ENCODE measurements at regions not wholly inside any gene's neighbourhood (a gene's known extent, or its start where the extent isn't known, plus 50 kb on each side); places are given as distances from the start of the nearest gene placed in this dataset.

DNA sequence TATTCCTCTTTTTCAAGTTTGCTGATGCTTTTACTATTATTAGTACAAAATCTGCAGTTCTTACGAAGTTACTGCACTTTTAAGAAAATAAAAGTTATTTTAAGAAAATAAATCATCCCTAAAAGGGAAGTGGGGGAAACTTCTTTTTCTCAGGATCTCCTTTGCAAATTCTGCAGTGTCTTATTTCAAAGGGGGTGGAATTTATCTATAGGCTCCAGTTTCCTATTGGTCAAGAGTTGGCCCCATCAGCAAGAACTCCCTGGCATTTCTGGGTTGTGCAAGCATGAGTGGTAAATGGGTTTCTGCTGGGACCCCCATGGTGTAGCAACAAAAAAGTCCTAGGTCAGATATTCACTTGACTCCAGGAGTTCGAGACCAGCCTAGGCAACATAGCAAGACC is 136.3 kb upstream of the PRDM1 start:
- Histone ChIP-seq H2AFZ (ENCODE audit: low read length) (no peak overlapping the region), H3K9me3 (ENCODE audit: low read length) (no peaks in the 10 kb centered on the region), H3K4me3 (replicated peaks in 1 of 3; ENCODE audit: insufficient read depth in 1 of 3, low read depth in 2 of 3, low read length in 3 of 3) (no peak overlapping the region), H3K4me2 (ENCODE audit: low read depth, low read length) (no peak overlapping the region), H3K9ac (ENCODE audit: insufficient read depth, low read depth, low read length) (no peak overlapping the region), H3K4me1 (ENCODE audit: insufficient read depth, low read length) (no peaks in the 10 kb centered on the region), H3K27me3 (ENCODE audit: control insufficient read depth in 1 of 2, insufficient read depth in 2 of 2, low read length in 2 of 2) (no peaks in the 10 kb centered on the region; a peak in 2 of 5 replicates), H4K20me1 (ENCODE audit: insufficient read depth, low read length) (no peaks in the 10 kb centered on the region), H3K79me2 (ENCODE audit: insufficient read depth, low read length) (no peaks in the 10 kb centered on the region), H3K27ac (ENCODE audit: extremely low read length, insufficient read depth, low read length) (no peak overlapping the region), H3K36me3 (replicated peaks in 1 of 2; ENCODE audit: control insufficient read depth in 1 of 2, insufficient read depth in 2 of 2, low read length in 2 of 2) (no peaks in the 10 kb centered on the region)
- BruUV-seq (replicated peaks), result no TSS peak
- in situ Hi-C loops (cut with HindIII; ENCODE audit: extremely low pct_ligation_motif_present, low pct_unique_long_range_greater_than_20kb) (no loop called here), intact Hi-C loops (cut with micrococcal nuclease; ENCODE audit: unreplicated experiment) (no loop called here)
- WGBS (ENCODE audit: low lambda C conversion rate), result 3% methylated on average over 2 of the region's 2 CpGs
- ATAC-seq (no peak), DNase-seq (ENCODE audit: low spot score) (no peak), FAIRE-seq (no peak)
- POLR2A ChIA-PET, result no interaction called here
- CTCF ChIA-PET (ENCODE audit: low intra/inter-chr PET ratio, low total read pairs), result no interaction called here
- TF ChIP-seq SRY (CRISPR knock-in tag; IDR thresholded peaks at IDR 0.05), result no peak
- TF ChIP-seq, protein P1, sequence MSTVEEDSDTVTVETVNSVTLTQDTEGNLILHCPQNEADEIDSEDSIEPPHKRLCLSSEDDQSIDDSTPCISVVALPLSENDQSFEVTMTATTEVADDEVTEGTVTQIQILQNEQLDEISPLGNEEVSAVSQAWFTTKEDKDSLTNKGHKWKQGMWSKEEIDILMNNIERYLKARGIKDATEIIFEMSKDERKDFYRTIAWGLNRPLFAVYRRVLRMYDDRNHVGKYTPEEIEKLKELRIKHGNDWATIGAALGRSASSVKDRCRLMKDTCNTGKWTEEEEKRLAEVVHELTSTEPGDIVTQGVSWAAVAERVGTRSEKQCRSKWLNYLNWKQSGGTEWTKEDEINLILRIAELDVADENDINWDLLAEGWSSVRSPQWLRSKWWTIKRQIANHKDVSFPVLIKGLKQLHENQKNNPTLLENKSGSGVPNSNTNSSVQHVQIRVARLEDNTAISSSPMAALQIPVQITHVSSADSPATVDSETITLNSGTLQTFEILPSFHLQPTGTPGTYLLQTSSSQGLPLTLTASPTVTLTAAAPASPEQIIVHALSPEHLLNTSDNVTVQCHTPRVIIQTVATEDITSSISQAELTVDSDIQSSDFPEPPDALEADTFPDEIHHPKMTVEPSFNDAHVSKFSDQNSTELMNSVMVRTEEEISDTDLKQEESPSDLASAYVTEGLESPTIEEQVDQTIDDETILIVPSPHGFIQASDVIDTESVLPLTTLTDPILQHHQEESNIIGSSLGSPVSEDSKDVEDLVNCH (CRISPR knock-in tag; IDR thresholded peaks at IDR 0.05), result no peak
- no peak for TF ChIP-seq IKZF4 (CRISPR knock-in tag; IDR thresholded peaks at IDR 0.05; ENCODE audit: borderline replicate concordance, low read depth, not compliant biosample characterization)
- TF ChIP-seq TCF12 (IDR thresholded peaks at IDR 0.05), result no peak
- no peak for TF ChIP-seq TCF12 (CRISPR knock-in tag; IDR thresholded peaks at IDR 0.05)
- TF ChIP-seq, protein P2, sequence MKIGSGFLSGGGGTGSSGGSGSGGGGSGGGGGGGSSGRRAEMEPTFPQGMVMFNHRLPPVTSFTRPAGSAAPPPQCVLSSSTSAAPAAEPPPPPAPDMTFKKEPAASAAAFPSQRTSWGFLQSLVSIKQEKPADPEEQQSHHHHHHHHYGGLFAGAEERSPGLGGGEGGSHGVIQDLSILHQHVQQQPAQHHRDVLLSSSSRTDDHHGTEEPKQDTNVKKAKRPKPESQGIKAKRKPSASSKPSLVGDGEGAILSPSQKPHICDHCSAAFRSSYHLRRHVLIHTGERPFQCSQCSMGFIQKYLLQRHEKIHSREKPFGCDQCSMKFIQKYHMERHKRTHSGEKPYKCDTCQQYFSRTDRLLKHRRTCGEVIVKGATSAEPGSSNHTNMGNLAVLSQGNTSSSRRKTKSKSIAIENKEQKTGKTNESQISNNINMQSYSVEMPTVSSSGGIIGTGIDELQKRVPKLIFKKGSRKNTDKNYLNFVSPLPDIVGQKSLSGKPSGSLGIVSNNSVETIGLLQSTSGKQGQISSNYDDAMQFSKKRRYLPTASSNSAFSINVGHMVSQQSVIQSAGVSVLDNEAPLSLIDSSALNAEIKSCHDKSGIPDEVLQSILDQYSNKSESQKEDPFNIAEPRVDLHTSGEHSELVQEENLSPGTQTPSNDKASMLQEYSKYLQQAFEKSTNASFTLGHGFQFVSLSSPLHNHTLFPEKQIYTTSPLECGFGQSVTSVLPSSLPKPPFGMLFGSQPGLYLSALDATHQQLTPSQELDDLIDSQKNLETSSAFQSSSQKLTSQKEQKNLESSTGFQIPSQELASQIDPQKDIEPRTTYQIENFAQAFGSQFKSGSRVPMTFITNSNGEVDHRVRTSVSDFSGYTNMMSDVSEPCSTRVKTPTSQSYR (CRISPR knock-in tag; IDR thresholded peaks at IDR 0.05; ENCODE audit: borderline replicate concordance), result no peak
- TF ChIP-seq, protein P3, sequence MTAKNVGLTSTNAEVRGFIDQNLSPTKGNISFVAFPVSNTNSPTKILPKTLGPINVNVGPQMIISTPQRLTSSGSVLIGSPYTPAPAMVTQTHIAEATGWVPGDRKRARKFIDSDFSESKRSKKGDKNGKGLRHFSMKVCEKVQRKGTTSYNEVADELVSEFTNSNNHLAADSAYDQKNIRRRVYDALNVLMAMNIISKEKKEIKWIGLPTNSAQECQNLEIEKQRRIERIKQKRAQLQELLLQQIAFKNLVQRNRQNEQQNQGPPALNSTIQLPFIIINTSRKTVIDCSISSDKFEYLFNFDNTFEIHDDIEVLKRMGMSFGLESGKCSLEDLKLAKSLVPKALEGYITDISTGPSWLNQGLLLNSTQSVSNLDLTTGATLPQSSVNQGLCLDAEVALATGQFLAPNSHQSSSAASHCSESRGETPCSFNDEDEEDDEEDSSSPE (CRISPR knock-in tag; IDR thresholded peaks at IDR 0.05), result no peak
- no peak for TF ChIP-seq MEF2D (CRISPR knock-in tag; IDR thresholded peaks at IDR 0.05)
- no peak for TF ChIP-seq TBP (CRISPR knock-in tag; IDR thresholded peaks at IDR 0.05)
- TF ChIP-seq, protein P4, sequence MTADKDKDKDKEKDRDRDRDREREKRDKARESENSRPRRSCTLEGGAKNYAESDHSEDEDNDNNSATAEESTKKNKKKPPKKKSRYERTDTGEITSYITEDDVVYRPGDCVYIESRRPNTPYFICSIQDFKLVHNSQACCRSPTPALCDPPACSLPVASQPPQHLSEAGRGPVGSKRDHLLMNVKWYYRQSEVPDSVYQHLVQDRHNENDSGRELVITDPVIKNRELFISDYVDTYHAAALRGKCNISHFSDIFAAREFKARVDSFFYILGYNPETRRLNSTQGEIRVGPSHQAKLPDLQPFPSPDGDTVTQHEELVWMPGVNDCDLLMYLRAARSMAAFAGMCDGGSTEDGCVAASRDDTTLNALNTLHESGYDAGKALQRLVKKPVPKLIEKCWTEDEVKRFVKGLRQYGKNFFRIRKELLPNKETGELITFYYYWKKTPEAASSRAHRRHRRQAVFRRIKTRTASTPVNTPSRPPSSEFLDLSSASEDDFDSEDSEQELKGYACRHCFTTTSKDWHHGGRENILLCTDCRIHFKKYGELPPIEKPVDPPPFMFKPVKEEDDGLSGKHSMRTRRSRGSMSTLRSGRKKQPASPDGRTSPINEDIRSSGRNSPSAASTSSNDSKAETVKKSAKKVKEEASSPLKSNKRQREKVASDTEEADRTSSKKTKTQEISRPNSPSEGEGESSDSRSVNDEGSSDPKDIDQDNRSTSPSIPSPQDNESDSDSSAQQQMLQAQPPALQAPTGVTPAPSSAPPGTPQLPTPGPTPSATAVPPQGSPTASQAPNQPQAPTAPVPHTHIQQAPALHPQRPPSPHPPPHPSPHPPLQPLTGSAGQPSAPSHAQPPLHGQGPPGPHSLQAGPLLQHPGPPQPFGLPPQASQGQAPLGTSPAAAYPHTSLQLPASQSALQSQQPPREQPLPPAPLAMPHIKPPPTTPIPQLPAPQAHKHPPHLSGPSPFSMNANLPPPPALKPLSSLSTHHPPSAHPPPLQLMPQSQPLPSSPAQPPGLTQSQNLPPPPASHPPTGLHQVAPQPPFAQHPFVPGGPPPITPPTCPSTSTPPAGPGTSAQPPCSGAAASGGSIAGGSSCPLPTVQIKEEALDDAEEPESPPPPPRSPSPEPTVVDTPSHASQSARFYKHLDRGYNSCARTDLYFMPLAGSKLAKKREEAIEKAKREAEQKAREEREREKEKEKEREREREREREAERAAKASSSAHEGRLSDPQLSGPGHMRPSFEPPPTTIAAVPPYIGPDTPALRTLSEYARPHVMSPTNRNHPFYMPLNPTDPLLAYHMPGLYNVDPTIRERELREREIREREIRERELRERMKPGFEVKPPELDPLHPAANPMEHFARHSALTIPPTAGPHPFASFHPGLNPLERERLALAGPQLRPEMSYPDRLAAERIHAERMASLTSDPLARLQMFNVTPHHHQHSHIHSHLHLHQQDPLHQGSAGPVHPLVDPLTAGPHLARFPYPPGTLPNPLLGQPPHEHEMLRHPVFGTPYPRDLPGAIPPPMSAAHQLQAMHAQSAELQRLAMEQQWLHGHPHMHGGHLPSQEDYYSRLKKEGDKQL (CRISPR knock-in tag; IDR thresholded peaks at IDR 0.05; ENCODE audit: low read depth), result no peak
- no peak for TF ChIP-seq PLRG1 (conservative IDR thresholded peaks at IDR 0.05)
- TF ChIP-seq GATAD1 (CRISPR knock-in tag; IDR thresholded peaks at IDR 0.05), result no peak
- no peak for TF ChIP-seq FOXA3 (CRISPR knock-in tag; IDR thresholded peaks at IDR 0.05)
- TF ChIP-seq ARNT (IDR thresholded peaks at IDR 0.05), result no peak
- no peak for TF ChIP-seq ZNF652 (CRISPR knock-in tag; IDR thresholded peaks at IDR 0.05; ENCODE audit: borderline replicate concordance, low read depth)
